ENCODE measurements at regions not wholly inside any gene's neighbourhood (a gene's known extent, or its start where the extent isn't known, plus 50 kb on each side); places are given as distances from the start of the nearest gene placed in this dataset.
A peak's percentile ranks its signal among the peaks of the same experiment; 100 is the strongest.
"Not testable (repeated sequence)": the region's sequence is repeated elsewhere in the genome, so short reads cannot be mapped to it uniquely, and the experiment has no call there.

DNA sequence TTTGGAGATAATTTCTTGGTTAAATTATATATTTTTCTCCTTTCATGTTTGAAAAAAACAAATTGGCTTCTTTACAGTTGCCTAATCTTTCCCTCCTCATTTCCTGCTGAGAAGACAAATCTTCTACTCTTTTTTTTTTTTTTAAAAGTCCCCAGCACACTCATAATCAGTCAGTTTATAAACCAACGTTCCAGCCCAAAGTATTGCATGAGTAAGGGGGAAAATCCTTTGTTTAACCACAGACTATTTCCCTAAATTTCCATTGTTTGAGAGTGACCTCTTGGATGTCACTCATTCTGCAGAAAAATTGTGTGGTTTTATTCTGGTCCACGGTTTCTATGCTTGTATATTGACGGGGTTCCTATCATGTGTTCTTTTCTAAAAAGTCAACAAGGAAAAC, 55.1 kb upstream of the TLR4 start:
- peak; percentile 37 for DNase-seq (ENCODE audit: low read depth)

DNA sequence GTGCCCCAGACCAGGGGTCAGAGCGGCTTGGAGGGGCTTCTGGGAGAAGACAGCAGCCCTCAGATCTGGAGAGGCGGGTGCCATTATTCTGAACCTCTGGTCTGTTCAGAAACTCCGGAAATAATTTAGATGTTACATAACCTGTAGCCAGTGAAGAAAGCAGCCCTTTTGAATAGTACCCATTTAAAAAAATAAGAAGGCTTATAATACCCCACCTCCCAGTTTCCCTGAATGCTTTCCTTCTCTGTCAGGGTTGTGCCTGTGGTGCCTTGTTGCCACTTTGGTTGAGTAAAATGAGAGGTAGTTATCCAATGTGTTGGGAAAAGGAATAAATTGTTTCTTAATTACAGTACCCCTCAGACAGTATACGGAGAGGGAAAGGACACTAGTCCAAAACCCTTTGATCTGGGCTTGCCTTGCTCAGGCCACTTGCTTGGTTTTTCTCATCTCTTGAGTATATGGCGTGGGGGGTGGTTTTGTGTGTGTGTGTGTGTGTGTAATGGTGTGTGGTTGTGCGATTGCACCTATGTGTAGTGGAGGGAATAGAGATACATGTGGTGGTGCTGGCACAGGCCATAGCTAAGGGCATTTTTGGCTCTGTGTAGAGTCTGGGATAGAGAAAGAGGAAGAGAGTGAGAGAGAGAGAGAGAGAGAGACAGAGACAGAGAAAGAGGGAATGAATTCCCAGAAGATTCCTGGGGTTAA, 59.1 kb upstream of the TLR4 start:
- no peak for DNase-seq (ENCODE audit: low read depth)

DNA sequence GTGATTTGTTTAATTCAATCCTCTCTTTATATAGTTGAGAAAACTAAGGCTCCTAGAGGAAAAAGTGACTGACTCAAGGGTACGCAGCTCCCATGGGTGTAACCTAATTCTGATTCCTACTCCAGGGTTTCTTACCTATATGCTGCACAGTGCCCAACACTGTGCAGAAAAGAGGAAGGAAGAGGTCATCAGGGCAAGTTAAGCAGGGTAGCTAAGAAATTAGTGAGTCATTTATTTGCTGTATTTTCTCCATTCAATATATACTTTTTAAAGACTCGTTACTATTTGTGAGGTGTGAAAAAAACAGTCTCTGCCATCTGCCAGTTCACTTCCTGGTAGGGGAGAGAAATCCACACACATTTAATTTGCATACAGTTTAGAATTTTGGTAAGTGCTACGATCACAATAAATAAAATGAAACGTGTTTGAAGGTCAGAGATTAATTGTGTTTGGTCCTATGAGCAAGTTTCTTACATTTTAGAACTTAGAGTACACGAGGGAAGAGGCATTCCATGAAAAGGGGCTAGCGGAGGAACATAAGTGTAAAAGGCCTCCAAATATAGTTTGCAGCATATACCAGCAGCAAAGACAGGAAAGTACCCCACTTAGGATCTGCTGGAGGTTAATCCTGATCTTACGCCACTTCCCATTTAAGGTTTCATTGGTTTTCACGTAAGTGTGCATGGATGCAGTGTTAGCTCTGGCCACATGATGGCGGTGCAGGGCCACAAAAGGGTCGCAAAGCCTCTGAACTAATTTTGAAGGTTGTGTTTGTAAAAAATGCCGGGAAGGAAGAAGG, 59.9 kb upstream of the TLR4 start:
- peak; percentile 61 for DNase-seq (ENCODE audit: low read depth)

DNA sequence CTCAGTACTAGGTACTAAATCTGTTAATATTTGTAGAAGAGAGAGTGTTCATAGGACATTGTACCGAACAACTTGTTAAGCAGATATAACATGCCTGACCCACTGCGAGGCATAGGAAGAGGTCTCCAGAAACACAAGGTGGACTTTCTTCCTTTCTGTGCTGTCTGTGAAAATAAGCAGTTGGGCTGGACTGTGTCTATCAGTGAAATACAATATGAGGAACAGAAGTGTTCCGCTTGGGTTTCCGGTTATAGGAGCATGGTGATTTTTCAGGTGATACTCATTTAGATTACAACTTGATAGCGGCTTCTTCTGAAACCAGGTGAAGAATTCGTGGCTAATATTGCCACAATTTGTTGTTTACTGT, 60.9 kb upstream of the TLR4 start:
- no peak for DNase-seq (ENCODE audit: low read depth)

DNA sequence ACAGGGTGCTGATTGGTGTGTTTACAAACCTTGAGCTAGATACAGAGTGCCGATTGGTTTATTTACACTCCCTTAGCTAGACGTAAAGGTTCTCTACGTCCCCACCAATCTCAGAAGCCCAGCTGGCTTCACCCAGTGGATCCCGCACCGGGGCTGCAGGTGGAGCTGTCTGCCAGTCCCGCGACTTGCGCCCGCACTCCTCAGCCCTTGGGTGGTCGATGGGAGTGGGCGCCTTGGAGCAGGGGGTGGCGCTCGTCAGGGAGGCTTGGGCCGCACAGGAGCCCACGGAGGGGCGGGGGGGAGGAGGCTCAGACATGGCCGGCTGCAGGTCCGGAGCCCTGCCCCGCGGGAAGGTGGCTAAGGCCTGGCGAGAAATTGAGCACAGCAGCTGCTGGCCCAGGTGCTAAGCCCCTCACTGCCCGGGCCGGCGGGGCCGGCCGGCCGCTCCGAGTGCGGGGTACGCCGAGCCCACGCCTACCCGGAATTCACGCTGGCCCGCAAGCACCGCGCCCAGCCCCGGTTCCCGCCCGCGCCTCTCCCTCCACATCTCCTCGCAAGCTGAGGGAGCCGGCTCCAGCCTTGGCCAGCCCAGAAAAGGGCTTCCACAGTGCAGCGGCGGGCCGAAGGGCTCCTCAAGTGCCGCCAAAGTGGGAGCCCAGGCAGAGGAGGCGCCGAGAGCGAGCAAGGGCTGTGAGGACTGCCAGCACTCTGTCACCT, 61.5 kb upstream of the TLR4 start:
- DNase-seq (ENCODE audit: low read depth) = not testable (repeated sequence)

GRCh38 chr9:117636681-117637080, 67.5 kb upstream of the TLR4 start:
- no peak for DNase-seq (ENCODE audit: low read depth)

DNA sequence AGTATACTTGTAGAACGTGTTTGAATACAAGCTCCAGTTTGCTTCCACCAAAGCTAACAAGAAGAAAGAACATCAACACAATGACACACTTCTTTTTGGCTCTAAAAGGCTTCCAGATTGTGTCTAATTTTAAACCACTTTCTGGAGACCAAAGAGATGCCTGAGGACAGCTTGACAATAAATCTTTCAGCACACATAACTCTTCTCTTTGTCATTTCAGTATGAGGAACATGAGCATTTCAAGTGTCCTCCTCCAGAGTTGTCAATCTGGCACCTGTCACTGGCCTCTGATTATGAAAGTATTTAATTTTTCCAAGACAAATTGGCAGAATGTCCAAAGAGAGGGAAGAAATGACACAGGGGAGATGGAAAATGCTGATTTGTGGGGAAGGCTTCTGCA, 79.0 kb upstream of the TLR4 start:
- no peak for DNase-seq (ENCODE audit: low read depth)

DNA sequence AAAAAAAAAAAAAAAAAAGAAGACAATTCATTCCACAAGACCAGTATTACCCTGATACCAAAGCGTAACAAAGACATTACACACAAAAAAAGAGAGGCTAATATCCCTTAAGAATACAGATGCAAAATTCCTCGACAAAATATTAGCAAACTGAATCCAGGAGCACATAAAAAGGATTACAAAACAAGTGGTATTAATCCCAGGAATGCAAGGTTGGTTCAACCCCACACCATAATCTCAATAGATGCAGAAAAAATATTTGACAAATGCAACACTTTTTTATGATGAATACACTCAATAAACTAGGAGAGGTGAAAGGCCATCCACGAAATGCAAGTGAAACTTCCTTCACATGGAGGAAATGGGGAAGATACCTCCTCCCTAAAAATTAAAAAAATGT, 80.1 kb upstream of the TLR4 start:
- no peak for DNase-seq (ENCODE audit: low read depth)

GRCh38 chr9:117622347-117622746, 81.9 kb upstream of the TLR4 start:
- DNase-seq (ENCODE audit: low read depth) = no peak

DNA sequence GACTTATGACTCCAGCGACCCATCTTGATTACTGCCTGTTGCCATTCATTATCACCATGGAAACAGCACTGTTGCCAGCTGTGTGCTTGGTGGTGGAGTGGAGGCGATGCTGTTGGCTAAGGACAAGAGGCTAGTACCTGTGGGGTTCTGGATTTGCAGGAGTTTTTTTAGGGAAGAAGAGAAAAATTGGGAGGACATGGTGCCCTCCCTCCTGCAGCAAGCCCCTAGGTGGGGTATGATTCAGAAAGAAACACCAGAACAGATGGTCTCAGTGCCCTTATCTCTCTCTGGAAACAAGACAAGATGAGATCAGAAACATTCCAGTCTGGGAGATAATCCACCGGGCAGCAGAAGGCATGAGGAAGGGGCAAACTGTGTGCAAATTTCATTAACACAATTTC, 87.8 kb upstream of the TLR4 start:
- DNase-seq (ENCODE audit: low read depth) = peak; percentile 33

DNA sequence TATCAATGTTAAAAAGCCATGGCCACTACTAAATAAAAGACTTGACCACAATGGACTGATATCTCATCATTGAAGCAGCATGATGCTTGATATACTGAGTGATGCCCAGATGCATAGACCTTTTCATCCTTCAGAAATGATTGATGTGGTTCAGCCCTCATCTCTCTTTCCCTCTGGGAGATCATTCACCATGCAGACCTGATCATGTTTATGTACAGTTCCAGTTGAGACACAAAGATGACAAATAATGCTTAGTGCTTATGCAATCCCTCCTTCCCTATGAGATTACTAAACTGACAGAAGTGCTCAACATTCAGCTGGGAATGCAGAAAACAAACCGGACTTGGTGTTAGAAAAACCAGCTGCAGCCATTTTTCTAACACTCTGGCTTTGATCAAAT, 91.9 kb upstream of the TLR4 start:
- peak; percentile 11 for DNase-seq (ENCODE audit: low read depth)

DNA sequence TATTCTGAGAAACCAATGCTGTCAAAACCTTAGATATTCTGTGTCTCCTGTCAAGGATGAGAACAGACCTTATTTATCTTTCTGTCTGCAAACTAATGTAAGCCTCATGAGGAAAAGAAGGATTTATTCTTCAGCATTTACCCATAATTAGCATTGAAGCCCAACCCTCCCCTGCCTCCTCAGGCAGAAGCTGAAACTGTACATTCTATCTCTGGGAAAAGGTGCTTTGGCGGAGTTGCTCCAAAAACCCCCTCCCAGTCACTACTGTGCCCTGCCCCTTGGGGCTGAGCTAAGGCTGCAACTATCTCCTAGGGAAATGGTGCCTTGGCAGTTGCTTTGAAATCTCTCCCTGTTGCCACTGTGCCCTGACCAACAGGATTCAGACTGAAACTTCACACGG, 106.2 kb upstream of the TLR4 start:
- DNase-seq (ENCODE audit: low read depth) = no peak

GRCh38 chr9:117596678-117597077, 107.5 kb upstream of the TLR4 start:
- no peak for DNase-seq (ENCODE audit: low read depth)

- DNase-seq (ENCODE audit: low read depth) = no peak
Measured at GRCh38 chr9:117595650-117596049, 108.6 kb upstream of the TLR4 start.

DNA sequence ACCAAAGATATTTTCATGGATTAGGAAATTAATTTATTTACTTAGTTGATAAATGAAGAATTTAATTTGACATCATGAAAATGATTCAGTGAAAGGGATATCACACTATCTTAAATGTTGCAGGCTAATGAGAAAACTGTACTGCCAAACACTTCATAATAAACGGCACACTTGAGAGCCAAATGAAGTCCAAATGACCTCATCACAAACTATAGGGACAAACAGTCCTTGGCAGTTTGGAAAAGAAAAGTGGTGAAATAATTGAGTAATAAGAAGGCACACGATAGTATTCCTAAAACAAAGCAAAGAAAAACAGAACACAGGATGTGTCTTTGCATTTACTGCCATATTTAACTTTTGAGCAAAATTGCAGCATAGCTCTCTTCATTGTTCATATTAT, 116.9 kb upstream of the TLR4 start:
- peak; percentile 24 for DNase-seq (ENCODE audit: low read depth)

- no peak for DNase-seq (ENCODE audit: low read depth)
Measured at GRCh38 chr9:117574099-117574498, 130.1 kb upstream of the TLR4 start.

GRCh38 chr9:117564839-117565238, 139.4 kb upstream of the TLR4 start:
- DNase-seq (ENCODE audit: low read depth) = no peak

DNA sequence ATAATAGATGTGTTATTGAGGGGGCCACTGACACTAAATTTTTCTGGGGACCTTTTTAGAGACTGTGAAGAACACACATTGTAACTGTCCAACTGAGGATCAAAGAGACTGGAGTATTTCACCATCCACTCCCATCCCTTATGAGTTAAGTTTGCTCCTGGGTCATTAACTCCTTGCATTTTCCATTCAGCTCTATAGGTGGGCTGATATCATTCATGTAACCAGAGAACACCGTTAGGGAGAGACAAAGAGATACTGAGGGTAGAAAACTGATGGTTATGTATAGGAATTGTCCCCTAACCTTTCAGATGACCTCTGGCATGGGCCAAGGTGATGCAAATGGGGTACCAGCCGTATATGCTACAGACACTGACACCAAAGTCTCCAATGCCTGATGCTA, 142.4 kb upstream of the TLR4 start:
- no peak for DNase-seq (ENCODE audit: low read depth)

GRCh38 chr9:117555964-117556629, 141.2 kb upstream of the ASTN2 start:
- DNase-seq (ENCODE audit: low read depth) = peak; percentile 72

DNA sequence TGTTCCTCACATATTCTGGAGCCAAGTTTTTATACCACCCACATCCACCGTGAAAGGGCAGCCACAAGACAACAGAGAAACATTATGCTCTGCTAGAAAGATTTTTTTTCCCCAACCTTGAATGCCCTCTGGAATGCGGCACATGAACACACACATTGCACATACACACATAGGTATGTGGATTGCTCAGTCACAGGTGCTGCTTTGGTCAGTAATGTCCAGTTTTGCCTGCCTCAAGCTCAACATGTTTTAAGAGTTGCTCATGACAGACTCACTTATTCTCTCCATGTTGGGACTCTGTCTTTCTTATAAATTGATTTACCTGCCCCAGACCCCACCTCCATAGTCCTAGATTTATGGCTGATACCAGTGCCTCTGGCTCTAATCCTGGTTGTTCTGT, 138.0 kb upstream of the ASTN2 start:
- no peak for DNase-seq (ENCODE audit: low read depth)

GRCh38 chr9:117551171-117551570, 136.3 kb upstream of the ASTN2 start:
- DNase-seq (ENCODE audit: low read depth) = peak; percentile 98

- DNase-seq (ENCODE audit: low read depth) = no peak
Measured at GRCh38 chr9:117549444-117549843, 134.6 kb upstream of the ASTN2 start.

Data from LHCN-M2 (cell line).